Endothelial cell of umbilical vein (primary cell): ENCODE measurements at regions not wholly inside any gene's neighbourhood (a gene's known extent, or its start where the extent isn't known, plus 50 kb on each side); places are given as distances from the start of the nearest gene placed in this dataset.

Experiments used
- BruUV-seq: library from RNA; stranded (reverse); fragments of 400-500 nt; replicated peaks from 2 replicates; lab custom pipeline; 2021; lab: Mats Ljungman, UMichigan
- CTCF ChIA-PET: fragments of 300-600, 350-600 bp; sonication (Branson Sonifier 250); formaldehyde crosslinking; loops from one replicate; lab custom pipeline; 2021; ENCODE audit warnings: antibody characterized with exemption, inconsistent platforms; lab: Charles Lee
- POLR2A ChIA-PET: fragments of 300-600, 350-600 bp; sonication (Branson Sonifier 250); formaldehyde crosslinking; loops from one replicate; lab custom pipeline; 2021; ENCODE audit warnings: antibody characterized with exemption, inconsistent platforms; lab: Charles Lee
- DNase-seq: peaks from one replicate; pipeline ENCODE4 v3.0.0-alpha.2; 2011; ENCODE audit warnings: low read depth, low spot score
- FAIRE-seq: peaks from 2 replicates; lab custom pipeline; 2011; peaks lifted over from hg19 to GRCh38; lab: Jason Lieb, UNC
- H2AFZ ChIP-seq: 2 replicates; pipeline ENCODE4 v1.6.0; 2012; ENCODE audit warnings: low read depth, low read length, control low read depth, inconsistent platforms
- H3K27ac ChIP-seq: 2 replicates; pipeline ENCODE4 v1.5.1; 2011; ENCODE audit warnings: low read depth, mild to moderate bottlenecking, control low read depth, low read length, moderate library complexity; ENCODE audit not compliant: insufficient read depth
- H3K27me3 ChIP-seq, 2 experiments: 2 replicates each; pipeline versions ENCODE4 v1.6.0 to v1.6.1; 2011; ENCODE audit warnings: low read length in 2 of 2, mixed read lengths in 1 of 2; ENCODE audit not compliant: control insufficient read depth in 2 of 2, insufficient read depth in 2 of 2
- H3K36me3 ChIP-seq, 2 experiments: 2 replicates in 1 of 2; 3 replicates in 1 of 2; pipeline ENCODE4 v1.5.1; 2011; ENCODE audit warnings: low read length in 2 of 2, mild to moderate bottlenecking in 1 of 2, moderate library complexity in 1 of 2; ENCODE audit not compliant: control insufficient read depth in 2 of 2, insufficient read depth in 2 of 2; ENCODE audit errors: extremely low read depth in 1 of 2
- H3K4me1 ChIP-seq: 3 replicates; pipeline ENCODE4 v1.5.1; 2011; ENCODE audit warnings: mild to moderate bottlenecking, low read length; ENCODE audit not compliant: control insufficient read depth, insufficient read depth; ENCODE audit errors: extremely low read depth
- H3K4me2 ChIP-seq: 2 replicates; pipeline ENCODE4 v1.6.1; 2011; ENCODE audit warnings: low read length, control low read depth, mixed read lengths; ENCODE audit not compliant: insufficient read depth
- H3K4me3 ChIP-seq, 3 experiments: fragments of 200-600 bp in 1 of 3; sonication (generic), shearing (Covaris generic) in 1 of 3; replicated peaks in 1 of 3; 2 replicates each; pipeline ENCODE4 v1.5.1; 2011 to 2016; ENCODE audit warnings: control low read depth in 3 of 3, low read length in 3 of 3, mild to moderate bottlenecking in 2 of 3, inconsistent platforms in 1 of 3, low read depth in 1 of 3, moderate library complexity in 1 of 3; ENCODE audit not compliant: insufficient read depth in 1 of 3
- H3K79me2 ChIP-seq: 2 replicates; pipeline ENCODE4 v1.6.0; 2012; ENCODE audit warnings: low read length, inconsistent platforms; ENCODE audit not compliant: control insufficient read depth, insufficient read depth
- H3K9ac ChIP-seq: replicated peaks from 2 replicates; pipeline ENCODE3; 2011; ENCODE audit warnings: low read length, control low read depth; ENCODE audit not compliant: insufficient read depth; ENCODE audit errors: extremely low read depth
- H3K9me1 ChIP-seq: replicated peaks from 3 replicates; pipeline ENCODE4 v1.6.0; 2011; ENCODE audit warnings: mild to moderate bottlenecking, low read length; ENCODE audit not compliant: control insufficient read depth, insufficient read depth; ENCODE audit errors: extremely low read depth
- H3K9me3 ChIP-seq: replicated peaks from 2 replicates; pipeline ENCODE4 v1.5.1; 2012; ENCODE audit warnings: low read length, inconsistent platforms; ENCODE audit not compliant: control insufficient read depth, insufficient read depth
- H4K20me1 ChIP-seq: replicated peaks from 2 replicates; pipeline ENCODE3; 2011; ENCODE audit warnings: mild to moderate bottlenecking, low read length; ENCODE audit not compliant: control insufficient read depth, insufficient read depth; ENCODE audit errors: extremely low read depth
- EZH2 ChIP-seq: IDR thresholded peaks from 2 replicates; pipeline ENCODE4 v1.6.1; 2012; ENCODE audit warnings: borderline replicate concordance, low read depth, mild to moderate bottlenecking, moderate library complexity, low read length, inconsistent platforms; ENCODE audit not compliant: severe bottlenecking
- FOS ChIP-seq: IDR thresholded peaks from 2 replicates; pipeline ENCODE4 v1.6.1; 2011; ENCODE audit warnings: mild to moderate bottlenecking, low read length, moderate library complexity, borderline replicate concordance; ENCODE audit not compliant: insufficient read depth
- GATA2 ChIP-seq: IDR thresholded peaks from 2 replicates; pipeline ENCODE4 v1.7.0; 2011; ENCODE audit warnings: low read depth, mild to moderate bottlenecking, moderate library complexity, mixed read lengths, low read length; ENCODE audit not compliant: insufficient read length, insufficient read depth
- JUN ChIP-seq: IDR thresholded peaks from 2 replicates; pipeline ENCODE4 v1.6.1; 2011; ENCODE audit warnings: borderline replicate concordance, low read depth; ENCODE audit not compliant: insufficient read length, insufficient read depth
- MYC ChIP-seq: IDR thresholded peaks from one replicate; pipeline ENCODE4 v1.6.1; 2011; ENCODE audit warnings: mild to moderate bottlenecking, low read depth, low read length
- POLR2A ChIP-seq: IDR thresholded peaks from 2 replicates; pipeline ENCODE4 v1.6.1; 2012; ENCODE audit warnings: low read depth, mild to moderate bottlenecking, control low read depth, low read length
- POLR2AphosphoS5 ChIP-seq: IDR thresholded peaks from 2 replicates; pipeline ENCODE4 v1.6.1; 2012; ENCODE audit warnings: low read depth, mild to moderate bottlenecking, control low read depth, low read length, moderate library complexity; ENCODE audit not compliant: insufficient read depth
- dilution Hi-C: fragments of 300-500 bp; cut with MboI; formaldehyde crosslinking; loops from one replicate; pipeline ENCODE4 v1.15.0; 2019; ENCODE audit warnings: low sequenced_read_pairs; ENCODE audit not compliant: extremely low pct_ligation_motif_present
- intact Hi-C: fragments of 100-400 bp; cut with micrococcal nuclease; formaldehyde crosslinking; loops from one replicate; pipeline ENCODE4 v1.10.0; 2022
- TF ChIP-seq, protein P1 (sequence below): IDR thresholded peaks from 2 replicates; pipeline ENCODE4 v1.6.1; 2011; ENCODE audit not compliant: insufficient read depth, insufficient read length
- TF ChIP-seq, protein P2 (sequence below), 2 donors: IDR thresholded peaks; 1 replicate in 1 of 2; 2 replicates in 1 of 2; pipeline ENCODE4 v1.5.1; 2011; ENCODE audit warnings: low read length in 2 of 2, mild to moderate bottlenecking in 2 of 2, moderate library complexity in 2 of 2, control low read depth in 1 of 2, inconsistent platforms in 1 of 2, low read depth in 1 of 2; ENCODE audit not compliant: insufficient read depth in 1 of 2; ENCODE audit errors: extremely low read depth in 1 of 2

DNA sequence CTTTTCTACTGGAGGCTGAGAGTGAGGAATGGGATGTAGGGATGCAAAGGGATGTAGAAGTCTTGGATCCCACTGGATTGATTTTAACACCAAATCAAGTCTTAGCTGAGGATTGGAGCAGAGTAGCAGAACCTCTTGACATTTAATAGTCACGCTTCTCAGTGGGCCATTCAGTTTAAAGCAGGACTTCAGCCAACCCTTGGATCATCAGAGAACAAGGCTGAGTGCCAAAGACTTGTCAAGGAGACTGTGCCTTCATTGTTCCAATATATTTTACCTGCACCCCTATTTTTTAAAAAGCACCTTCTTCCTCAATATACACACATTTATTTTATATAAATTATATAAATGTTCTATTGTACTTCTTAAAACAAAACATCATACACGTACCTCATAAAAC, 242.4 kb upstream of the ST6GAL2 start:
- ChIA-PET CTCF (no interaction called here), POLR2A (no interaction called here)
- Histone ChIP-seq H3K27ac (no peak overlapping the region), H2AFZ (no peak overlapping the region), H3K9me3 (peaks cover 4% of the 10 kb centered on the region), H3K4me1 (no peaks in the 10 kb centered on the region), H4K20me1 (no peaks in the 10 kb centered on the region), H3K36me3 (no peaks in the 10 kb centered on the region), H3K9me1 (no peaks in the 10 kb centered on the region), H3K79me2 (no peaks in the 10 kb centered on the region), H3K4me3 (no peak overlapping the region), H3K4me2 (no peak overlapping the region), H3K27me3 (no peaks in the 10 kb centered on the region), H3K9ac (no peak overlapping the region)
- DNase-seq = no peak
- TF ChIP-seq POLR2AphosphoS5 (no peak), JUN (no peak), FOS (no peak), EZH2 (no peak), GATA2 (no peak), MYC (no peak), POLR2A (no peak)
- TF ChIP-seq, protein P1, sequence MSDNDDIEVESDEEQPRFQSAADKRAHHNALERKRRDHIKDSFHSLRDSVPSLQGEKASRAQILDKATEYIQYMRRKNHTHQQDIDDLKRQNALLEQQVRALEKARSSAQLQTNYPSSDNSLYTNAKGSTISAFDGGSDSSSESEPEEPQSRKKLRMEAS = no peak
- TF ChIP-seq, protein P2, sequence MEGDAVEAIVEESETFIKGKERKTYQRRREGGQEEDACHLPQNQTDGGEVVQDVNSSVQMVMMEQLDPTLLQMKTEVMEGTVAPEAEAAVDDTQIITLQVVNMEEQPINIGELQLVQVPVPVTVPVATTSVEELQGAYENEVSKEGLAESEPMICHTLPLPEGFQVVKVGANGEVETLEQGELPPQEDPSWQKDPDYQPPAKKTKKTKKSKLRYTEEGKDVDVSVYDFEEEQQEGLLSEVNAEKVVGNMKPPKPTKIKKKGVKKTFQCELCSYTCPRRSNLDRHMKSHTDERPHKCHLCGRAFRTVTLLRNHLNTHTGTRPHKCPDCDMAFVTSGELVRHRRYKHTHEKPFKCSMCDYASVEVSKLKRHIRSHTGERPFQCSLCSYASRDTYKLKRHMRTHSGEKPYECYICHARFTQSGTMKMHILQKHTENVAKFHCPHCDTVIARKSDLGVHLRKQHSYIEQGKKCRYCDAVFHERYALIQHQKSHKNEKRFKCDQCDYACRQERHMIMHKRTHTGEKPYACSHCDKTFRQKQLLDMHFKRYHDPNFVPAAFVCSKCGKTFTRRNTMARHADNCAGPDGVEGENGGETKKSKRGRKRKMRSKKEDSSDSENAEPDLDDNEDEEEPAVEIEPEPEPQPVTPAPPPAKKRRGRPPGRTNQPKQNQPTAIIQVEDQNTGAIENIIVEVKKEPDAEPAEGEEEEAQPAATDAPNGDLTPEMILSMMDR (IDR thresholded peaks at IDR 0.05; ENCODE audit: extremely low read depth in 1 of 2, insufficient read depth in 1 of 2, low read depth in 1 of 2, low read length in 2 of 2) = no peak
- dilution Hi-C loops = no loop called here
- FAIRE-seq = no peak
- intact Hi-C loops = no loop called here
- no TSS peak for BruUV-seq
